22Rv1 (cell line): ENCODE measurements at regions not wholly inside any gene's neighbourhood (a gene's known extent, or its start where the extent isn't known, plus 50 kb on each side); places are given as distances from the start of the nearest gene placed in this dataset.

Experiments used
- H3K27ac ChIP-seq: fragments of 450-650 bp; 2 replicates; pipeline ENCODE4 v1.5.1; 2017
- ZFX ChIP-seq: fragments of 450-650 bp; IDR thresholded peaks from 2 replicates; pipeline ENCODE4 v1.6.1; 2017; ENCODE audit warnings: antibody characterized with exemption, borderline replicate concordance
- TF ChIP-seq, protein P1 (sequence below): fragments of 450-650 bp; IDR thresholded peaks from 2 replicates; pipeline ENCODE4 v1.5.1; 2017; ENCODE audit warnings: mild to moderate bottlenecking

DNA sequence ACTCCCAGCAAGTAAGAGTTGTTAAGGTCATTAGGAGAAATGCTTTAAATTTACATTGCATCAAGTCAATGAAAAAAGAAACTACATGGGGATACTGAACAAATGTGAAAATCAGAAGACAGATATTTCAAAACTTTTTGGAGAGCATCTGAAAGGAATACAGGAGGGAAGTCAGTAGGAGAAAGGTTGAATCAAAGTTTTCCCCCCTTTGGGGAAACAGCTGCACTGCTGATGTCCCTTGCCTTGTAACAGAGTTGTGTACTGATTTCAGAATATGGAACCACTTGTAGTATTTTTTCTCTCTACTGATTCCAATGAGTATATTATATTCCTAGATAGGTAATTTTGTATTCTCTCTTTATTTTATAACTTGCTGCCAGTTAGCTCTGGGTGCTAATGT lies 592.5 kb upstream of the ZEB2 start:
- no peak for TF ChIP-seq ZFX
- TF ChIP-seq, protein P1, sequence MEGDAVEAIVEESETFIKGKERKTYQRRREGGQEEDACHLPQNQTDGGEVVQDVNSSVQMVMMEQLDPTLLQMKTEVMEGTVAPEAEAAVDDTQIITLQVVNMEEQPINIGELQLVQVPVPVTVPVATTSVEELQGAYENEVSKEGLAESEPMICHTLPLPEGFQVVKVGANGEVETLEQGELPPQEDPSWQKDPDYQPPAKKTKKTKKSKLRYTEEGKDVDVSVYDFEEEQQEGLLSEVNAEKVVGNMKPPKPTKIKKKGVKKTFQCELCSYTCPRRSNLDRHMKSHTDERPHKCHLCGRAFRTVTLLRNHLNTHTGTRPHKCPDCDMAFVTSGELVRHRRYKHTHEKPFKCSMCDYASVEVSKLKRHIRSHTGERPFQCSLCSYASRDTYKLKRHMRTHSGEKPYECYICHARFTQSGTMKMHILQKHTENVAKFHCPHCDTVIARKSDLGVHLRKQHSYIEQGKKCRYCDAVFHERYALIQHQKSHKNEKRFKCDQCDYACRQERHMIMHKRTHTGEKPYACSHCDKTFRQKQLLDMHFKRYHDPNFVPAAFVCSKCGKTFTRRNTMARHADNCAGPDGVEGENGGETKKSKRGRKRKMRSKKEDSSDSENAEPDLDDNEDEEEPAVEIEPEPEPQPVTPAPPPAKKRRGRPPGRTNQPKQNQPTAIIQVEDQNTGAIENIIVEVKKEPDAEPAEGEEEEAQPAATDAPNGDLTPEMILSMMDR: no peak
- H3K27ac ChIP-seq: no peak overlapping the region

DNA sequence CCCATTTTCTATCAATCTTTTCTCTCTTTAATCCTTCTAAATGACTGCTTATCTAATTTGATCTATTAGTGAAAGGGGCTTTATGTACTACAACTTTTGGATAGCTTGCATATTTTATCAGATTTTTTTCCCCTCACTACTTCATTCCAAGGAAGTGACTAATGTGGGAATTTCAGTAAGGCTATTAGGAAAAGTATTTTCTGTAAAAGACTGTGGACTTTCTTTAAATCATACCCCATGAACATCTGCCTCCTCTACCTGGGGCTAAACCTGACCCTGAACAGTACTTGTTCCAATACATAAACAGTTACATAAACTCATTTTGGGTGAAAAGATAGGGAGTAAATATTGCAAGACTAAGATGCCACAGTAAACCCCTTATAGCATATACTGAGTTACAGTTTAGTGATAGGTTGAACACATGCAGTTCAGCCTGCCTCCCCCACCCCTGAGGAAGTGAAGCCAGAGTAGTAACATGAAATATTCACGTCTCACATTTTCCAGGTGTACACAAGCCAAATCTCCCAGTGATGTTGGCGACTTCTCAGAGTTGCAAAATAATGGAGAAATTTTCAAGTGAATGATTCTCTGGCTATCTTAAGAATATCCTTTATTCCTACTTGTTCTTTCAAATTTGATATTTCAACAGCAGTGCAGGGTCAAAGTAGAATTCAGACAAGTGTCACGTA lies 590.9 kb upstream of the ZEB2 start:
- no peak overlapping the region for H3K27ac ChIP-seq
- no peak for TF ChIP-seq ZFX
- TF ChIP-seq, protein P1: no peak

DNA sequence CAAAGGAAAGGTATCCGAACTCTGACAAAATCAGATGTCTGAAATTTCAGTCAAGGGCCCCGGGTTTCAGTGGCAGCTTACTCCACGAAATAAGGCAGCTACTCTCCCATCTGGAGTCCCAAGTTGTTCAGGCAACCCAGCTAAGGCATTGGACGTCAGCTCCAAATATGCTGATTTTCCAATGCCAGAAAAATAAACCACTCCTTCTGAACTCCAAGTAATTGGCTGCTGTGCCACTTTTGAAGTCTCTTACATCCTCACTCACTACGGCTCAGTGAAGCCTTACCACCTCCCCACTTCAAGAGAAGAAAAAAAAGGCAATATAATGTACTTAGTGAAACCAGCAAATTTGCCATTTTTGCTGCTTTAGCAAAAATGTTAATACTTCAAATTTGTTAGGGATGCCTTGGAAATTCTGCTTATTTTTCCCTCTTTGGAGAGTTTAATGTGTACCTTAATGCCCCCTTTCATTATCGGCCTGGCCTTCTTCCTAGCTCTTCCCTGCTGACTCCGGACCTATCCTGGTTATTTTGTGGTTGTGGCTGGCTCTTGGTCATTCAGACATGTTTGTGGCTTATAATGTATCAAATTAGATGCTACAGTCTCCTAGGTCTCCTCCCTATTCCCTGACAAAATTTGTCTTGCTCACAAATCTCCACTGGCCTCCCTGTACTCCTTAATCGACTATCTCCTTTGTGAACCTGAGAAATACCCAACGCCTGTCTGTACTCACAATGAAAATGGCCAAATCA lies 589.2 kb upstream of the ZEB2 start:
- TF ChIP-seq ZFX: no peak
- TF ChIP-seq, protein P1: no peak
- H3K27ac ChIP-seq: no peak overlapping the region

DNA sequence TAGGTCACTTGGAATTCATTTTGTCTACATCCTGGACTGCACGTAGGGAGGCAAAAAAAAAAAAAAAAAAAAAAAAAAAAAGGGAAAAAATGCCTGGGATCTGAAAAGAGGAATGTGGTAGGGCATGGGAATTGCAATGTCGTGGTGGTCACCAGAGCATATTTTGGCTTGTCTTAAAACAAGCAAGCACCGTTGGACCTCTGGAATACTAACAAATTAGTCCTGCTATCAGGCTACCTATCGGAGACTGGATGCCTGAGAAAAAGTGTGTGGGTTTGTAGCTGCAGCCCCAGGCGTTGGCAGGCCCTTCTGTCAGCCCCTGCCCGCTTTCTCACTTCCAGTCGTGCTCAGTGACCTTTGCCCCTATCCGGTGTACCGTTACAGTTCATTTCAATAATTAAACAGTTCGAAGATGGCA lies 588.5 kb upstream of the ZEB2 start:
- H3K27ac ChIP-seq: no peak overlapping the region
- TF ChIP-seq, protein P1: no peak
- no peak for TF ChIP-seq ZFX

DNA sequence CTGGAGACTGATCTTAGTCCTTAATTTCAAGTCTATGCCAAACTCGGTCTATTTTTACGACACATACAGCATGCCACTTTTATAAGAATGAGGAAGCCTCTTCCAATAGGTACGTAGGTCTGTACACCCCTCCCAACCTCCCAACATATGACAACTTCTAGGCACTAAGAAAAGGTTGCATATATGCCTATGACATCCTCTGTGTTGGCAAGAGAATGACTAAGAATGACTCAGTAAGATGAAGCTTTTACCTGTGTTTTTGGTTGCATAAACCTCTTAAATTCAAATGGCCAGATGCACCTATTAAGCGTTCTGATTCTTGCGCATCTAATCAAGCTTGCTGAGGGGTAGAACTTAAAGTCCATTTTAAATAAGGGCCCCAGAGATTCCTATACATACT lies 586.4 kb upstream of the ZEB2 start:
- TF ChIP-seq, protein P1: no peak
- TF ChIP-seq ZFX: no peak
- no peak overlapping the region for H3K27ac ChIP-seq

DNA sequence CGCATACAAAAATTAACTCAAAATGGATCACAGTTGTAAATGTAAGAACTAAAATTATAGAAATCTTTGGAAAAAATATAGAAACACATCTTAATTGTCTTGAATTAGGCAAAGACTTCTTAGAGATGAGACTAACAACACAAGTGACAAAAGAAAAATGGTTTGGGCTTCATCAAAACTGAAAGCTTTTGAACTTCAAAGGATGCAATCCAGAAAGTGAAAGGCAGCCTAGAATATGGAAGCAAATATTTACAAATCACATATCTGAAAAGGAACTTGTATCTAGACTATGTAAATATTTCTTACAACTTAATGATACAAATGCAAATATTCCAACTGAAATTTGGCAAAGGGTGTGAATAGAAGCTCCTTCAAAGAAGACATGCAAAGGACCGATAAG lies 582.8 kb upstream of the ZEB2 start:
- H3K27ac ChIP-seq: no peak overlapping the region
- TF ChIP-seq, protein P1: no peak
- TF ChIP-seq ZFX: no peak

DNA sequence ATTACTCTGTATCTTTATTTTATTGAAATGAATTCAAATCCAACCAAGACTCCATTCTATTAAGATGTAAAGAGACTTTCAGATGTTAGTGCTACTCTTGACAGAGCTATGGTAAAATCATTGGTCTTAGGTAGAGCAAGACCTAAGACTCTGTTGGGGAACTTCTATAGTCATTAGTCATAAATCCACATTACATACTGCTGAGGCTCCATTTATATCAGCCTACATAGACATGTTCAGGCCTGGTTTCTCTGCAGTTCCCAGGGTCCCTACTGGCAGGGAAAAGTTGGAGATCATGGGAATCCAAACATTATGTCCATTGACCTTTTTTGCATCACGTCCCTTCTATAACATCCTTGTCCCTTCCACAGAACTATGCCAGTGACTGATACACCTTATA lies 580.4 kb upstream of the ZEB2 start:
- no peak overlapping the region for H3K27ac ChIP-seq
- TF ChIP-seq, protein P1: no peak
- TF ChIP-seq ZFX: no peak
